DOHH2 (cell line): ENCODE measurements at regions not wholly inside any gene's neighbourhood (a gene's known extent, or its start where the extent isn't known, plus 50 kb on each side); places are given as distances from the start of the nearest gene placed in this dataset.

Source experiments
- EZH2phosphoT487 ChIP-seq: fragments of 200-600 bp; sonication (generic); IDR thresholded peaks from 2 replicates; pipeline ENCODE4 v1.6.1; 2017; ENCODE audit warnings: borderline replicate concordance, mild to moderate bottlenecking, antibody characterized with exemption, low read length, moderate library complexity, mixed read lengths
- TF ChIP-seq, protein P1 (sequence below): fragments of 200-600 bp; sonication (generic); IDR thresholded peaks from one replicate; pipeline ENCODE4 v1.5.1; 2014; ENCODE audit warnings: antibody characterized with exemption, mild to moderate bottlenecking, low read depth, low read length; ENCODE audit not compliant: poor library complexity, severe bottlenecking

DNA sequence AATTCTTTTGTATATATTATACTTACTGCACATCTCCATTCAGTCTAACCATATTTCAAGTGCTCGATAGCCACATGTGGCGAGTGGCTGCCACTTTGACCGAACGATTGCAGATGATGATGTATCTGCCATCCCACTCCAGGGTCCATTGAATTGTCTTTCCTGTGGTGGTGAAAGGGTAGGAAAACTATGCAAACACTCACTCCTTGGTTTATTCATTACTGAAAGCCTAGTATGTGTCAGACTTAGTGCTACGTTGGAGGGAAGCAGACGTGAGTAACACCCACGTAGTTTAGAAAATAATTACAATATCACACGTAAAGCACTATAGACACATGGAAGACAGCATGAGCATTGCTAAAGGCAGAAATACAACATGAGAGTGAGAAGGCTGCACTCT is 353.7 kb downstream of the CSNK1G3 start:
- TF ChIP-seq, protein P1, sequence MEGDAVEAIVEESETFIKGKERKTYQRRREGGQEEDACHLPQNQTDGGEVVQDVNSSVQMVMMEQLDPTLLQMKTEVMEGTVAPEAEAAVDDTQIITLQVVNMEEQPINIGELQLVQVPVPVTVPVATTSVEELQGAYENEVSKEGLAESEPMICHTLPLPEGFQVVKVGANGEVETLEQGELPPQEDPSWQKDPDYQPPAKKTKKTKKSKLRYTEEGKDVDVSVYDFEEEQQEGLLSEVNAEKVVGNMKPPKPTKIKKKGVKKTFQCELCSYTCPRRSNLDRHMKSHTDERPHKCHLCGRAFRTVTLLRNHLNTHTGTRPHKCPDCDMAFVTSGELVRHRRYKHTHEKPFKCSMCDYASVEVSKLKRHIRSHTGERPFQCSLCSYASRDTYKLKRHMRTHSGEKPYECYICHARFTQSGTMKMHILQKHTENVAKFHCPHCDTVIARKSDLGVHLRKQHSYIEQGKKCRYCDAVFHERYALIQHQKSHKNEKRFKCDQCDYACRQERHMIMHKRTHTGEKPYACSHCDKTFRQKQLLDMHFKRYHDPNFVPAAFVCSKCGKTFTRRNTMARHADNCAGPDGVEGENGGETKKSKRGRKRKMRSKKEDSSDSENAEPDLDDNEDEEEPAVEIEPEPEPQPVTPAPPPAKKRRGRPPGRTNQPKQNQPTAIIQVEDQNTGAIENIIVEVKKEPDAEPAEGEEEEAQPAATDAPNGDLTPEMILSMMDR, result no peak
- no peak for TF ChIP-seq EZH2phosphoT487
